GM12878 (cell line): ENCODE measurements at regions not wholly inside any gene's neighbourhood (a gene's known extent, or its start where the extent isn't known, plus 50 kb on each side); places are given as distances from the start of the nearest gene placed in this dataset.

Experiments used
- ATAC-seq: fragments of 200-7000 bp; cut with Tn5 transposase; 3 replicates; pipeline ENCODE4 v1.9.1; 2020; ENCODE audit warnings: mild to moderate bottlenecking, moderate library complexity
- BruUV-seq: library from RNA; stranded (reverse); fragments of 400-500 nt; replicated peaks from 2 replicates; lab custom pipeline; 2021; lab: Mats Ljungman, UMichigan
- CTCF ChIA-PET: fragments of 300-600 bp; sonication (Branson Sonifier 250); formaldehyde crosslinking; extraction: SDS; loops from one replicate; lab custom pipeline; 2021; ENCODE audit warnings: inconsistent platforms; lab: Yijun Ruan, JAX
- POLR2A ChIA-PET: fragments of 350-600 bp; formaldehyde crosslinking; extraction: SDS; loops from one replicate; lab custom pipeline; 2021; ENCODE audit warnings: inconsistent platforms; lab: Charles Lee
- RAD21 ChIA-PET: fragments of 300-600 bp; sonication (Branson Sonifier 250); formaldehyde crosslinking; loops from one replicate; lab custom pipeline; 2023; ENCODE audit warnings: antibody characterized with exemption; ENCODE audit not compliant: unreplicated experiment; lab: Charles Lee
- SMC1A ChIA-PET: fragments of 300-600 bp; sonication (Branson Sonifier 250); formaldehyde crosslinking; loops from one replicate; lab custom pipeline; 2023; ENCODE audit not compliant: unreplicated experiment, uncharacterized antibody; lab: Charles Lee
- DNase-seq: peaks from one replicate; pipeline ENCODE4 v3.0.0-alpha.2; 2011; ENCODE audit warnings: low read depth, low spot score
- FAIRE-seq: peaks from 3 replicates; lab custom pipeline; 2011; peaks lifted over from hg19 to GRCh38; lab: Jason Lieb, UNC
- H2AFZ ChIP-seq: 2 replicates; pipeline ENCODE4 v1.6.0; 2011; ENCODE audit warnings: low read depth, low read length, control low read depth; ENCODE audit not compliant: control insufficient read depth
- H3K27ac ChIP-seq: 2 replicates; pipeline ENCODE4 v1.5.1; 2011; ENCODE audit warnings: control low read depth; ENCODE audit not compliant: control insufficient read depth, insufficient read depth
- H3K27me3 ChIP-seq, 2 experiments: replicated peaks in 1 of 2; 2 replicates each; pipeline versions ENCODE4 v1.6.0 to v1.6.1; 2011; ENCODE audit warnings: low read length in 1 of 2; ENCODE audit not compliant: control insufficient read depth in 2 of 2, insufficient read depth in 2 of 2
- H3K36me3 ChIP-seq, 2 experiments: 2 replicates each; pipeline ENCODE4 v1.5.1; 2011; ENCODE audit warnings: low read length in 1 of 2; ENCODE audit not compliant: control insufficient read depth in 2 of 2, insufficient read depth in 2 of 2
- H3K4me1 ChIP-seq: 2 replicates; pipeline ENCODE4 v1.6.1; 2011; ENCODE audit warnings: mild to moderate bottlenecking, low read length, moderate library complexity, mixed read lengths; ENCODE audit not compliant: control insufficient read depth, insufficient read depth
- H3K4me2 ChIP-seq: 2 replicates; pipeline ENCODE4 v1.6.0; 2011; ENCODE audit warnings: control low read depth; ENCODE audit not compliant: control insufficient read depth, insufficient read depth
- H3K4me3 ChIP-seq: fragments of 200-600 bp; sonication (generic); 2 replicates; pipeline ENCODE4 v1.5.1; 2016
- H3K79me2 ChIP-seq: 2 replicates; pipeline ENCODE4 v1.6.0; 2011; ENCODE audit warnings: low read length; ENCODE audit not compliant: control insufficient read depth, insufficient read depth
- H3K9ac ChIP-seq: 2 replicates; pipeline ENCODE4 v1.8.0; 2011; ENCODE audit warnings: low read length, control low read depth, mixed read lengths; ENCODE audit not compliant: control insufficient read depth, insufficient read depth
- H3K9me3 ChIP-seq: replicated peaks from 3 replicates; pipeline ENCODE4 v1.5.1; 2011; ENCODE audit warnings: mild to moderate bottlenecking, low read length; ENCODE audit not compliant: control insufficient read depth, insufficient read depth
- H4K20me1 ChIP-seq: 2 replicates; pipeline ENCODE4 v1.6.0; 2011; ENCODE audit not compliant: control insufficient read depth, insufficient read depth
- CEBPB ChIP-seq, 2 experiments: fragments of 150-350 bp in 1 of 2; IDR thresholded peaks; 2 replicates each; pipeline ENCODE4 v1.6.1; 2012 to 2014; ENCODE audit warnings: low read depth in 2 of 2, low read length in 2 of 2, borderline replicate concordance in 1 of 2, inconsistent platforms in 1 of 2
- CHD2 ChIP-seq: IDR thresholded peaks from 2 replicates; pipeline ENCODE4 v1.6.1; 2011; ENCODE audit warnings: low read depth, low read length, improper control_type of control experiment, borderline replicate concordance
- CREB1 ChIP-seq: IDR thresholded peaks from 2 replicates; pipeline ENCODE4 v1.6.1; 2012; ENCODE audit warnings: low read depth, mild to moderate bottlenecking, inconsistent platforms
- FOXM1 ChIP-seq: IDR thresholded peaks from 2 replicates; pipeline ENCODE4 v1.6.1; 2012; ENCODE audit warnings: low read depth, mild to moderate bottlenecking, inconsistent platforms, low read length, moderate library complexity
- KAT2A ChIP-seq: conservative IDR thresholded peaks from 2 replicates; pipeline ENCODE4 v1.6.1; 2011; ENCODE audit warnings: low read depth, low read length; ENCODE audit not compliant: control insufficient read depth
- KDM1A ChIP-seq: fragments of 200-600 bp; sonication (generic); IDR thresholded peaks from 2 replicates; pipeline ENCODE4 v1.6.1; 2016; ENCODE audit warnings: borderline replicate concordance
- KLF5 ChIP-seq: fragments of 450-650 bp; IDR thresholded peaks from 2 replicates; pipeline ENCODE4 v1.6.1; 2014; ENCODE audit warnings: mild to moderate bottlenecking; ENCODE audit not compliant: partially characterized antibody
- MYB ChIP-seq: fragments of 150-350 bp; IDR thresholded peaks from 2 replicates; pipeline ENCODE4 v1.6.1; 2014; ENCODE audit warnings: mild to moderate bottlenecking, low read depth, low read length, borderline replicate concordance
- NFYB ChIP-seq: IDR thresholded peaks from 2 replicates; pipeline ENCODE4 v1.6.1; 2011; ENCODE audit warnings: low read depth, mild to moderate bottlenecking, low read length, improper control_type of control experiment, moderate library complexity; ENCODE audit not compliant: insufficient read depth
- NR2C1 ChIP-seq: fragments of 450-650 bp; IDR thresholded peaks from 2 replicates; pipeline ENCODE4 v1.6.1; 2017; ENCODE audit warnings: antibody characterized with exemption, mild to moderate bottlenecking, moderate library complexity
- SMARCA5 ChIP-seq: fragments of 450-650 bp; IDR thresholded peaks from 2 replicates; pipeline ENCODE4 v1.6.1; 2017; ENCODE audit warnings: mild to moderate bottlenecking
- SREBF2 ChIP-seq: IDR thresholded peaks from 2 replicates; pipeline ENCODE4 v1.6.1; 2012; ENCODE audit warnings: mild to moderate bottlenecking, low read length
- TCF7 ChIP-seq: IDR thresholded peaks from 2 replicates; pipeline ENCODE4 v1.6.1; 2014; ENCODE audit warnings: antibody characterized with exemption, borderline replicate concordance
- ZBED1 ChIP-seq: IDR thresholded peaks from 2 replicates; pipeline ENCODE4 v1.6.1; 2016; ENCODE audit warnings: borderline replicate concordance
- WGBS: methylation state at CpG from one replicate; pipeline ENCODE4 v1.1.6; 2016; ENCODE audit warnings: low lambda C conversion rate; ENCODE audit not compliant: insufficient replicate concordance, insufficient coverage; ENCODE audit errors: missing lambda C conversion rate; 5-methylcytosine and 5-hydroxymethylcytosine counted together
- in situ Hi-C: fragments of 300-500 bp; cut with MboI; formaldehyde crosslinking; loops from 9 replicates; pipeline ENCODE4 v1.14.3; 2018; ENCODE audit warnings: mixed read lengths
- intact Hi-C: fragments of 100-400 bp; cut with micrococcal nuclease; formaldehyde crosslinking; loops from one replicate; pipeline ENCODE4 v1.14.2; 2022; ENCODE audit not compliant: unreplicated experiment
- TF ChIP-seq, protein P1 (sequence below): IDR thresholded peaks from 2 replicates; pipeline ENCODE4 v1.6.1; 2012; ENCODE audit warnings: low read depth, low read length, improper control_type of control experiment
- TF ChIP-seq, protein P2 (sequence below): fragments of 450-650 bp; formaldehyde crosslinking; IDR thresholded peaks from 2 replicates; pipeline ENCODE4 v1.5.0; 2022; ENCODE audit warnings: mild to moderate bottlenecking, missing genetic modification characterization
- TF ChIP-seq, protein P3 (sequence below): IDR thresholded peaks from 2 replicates; pipeline ENCODE4 v1.6.1; 2011; ENCODE audit warnings: borderline replicate concordance, low read depth, mild to moderate bottlenecking, moderate library complexity, low read length; ENCODE audit not compliant: insufficient read depth, poor library complexity, severe bottlenecking

DNA sequence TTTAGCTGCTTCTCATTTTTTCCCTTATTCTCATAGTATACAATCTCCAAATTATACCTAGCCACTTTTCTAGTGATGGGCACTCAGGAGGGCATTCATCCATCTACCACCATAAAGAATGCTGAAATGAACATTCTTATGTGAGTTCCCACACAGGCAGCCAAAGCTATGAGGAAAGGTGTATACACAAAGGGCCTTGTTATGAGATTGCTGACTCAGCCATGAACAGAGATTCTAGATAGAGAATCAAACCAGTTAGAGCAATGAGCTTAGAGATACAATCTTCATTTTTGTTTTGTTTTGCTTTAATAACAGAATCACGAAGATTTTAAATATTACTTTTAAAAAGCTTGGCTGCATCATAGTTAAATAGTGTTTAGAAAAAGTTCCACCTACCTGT, 54.8 kb upstream of the TNKS2 start (continued):
- TF ChIP-seq, protein P1, sequence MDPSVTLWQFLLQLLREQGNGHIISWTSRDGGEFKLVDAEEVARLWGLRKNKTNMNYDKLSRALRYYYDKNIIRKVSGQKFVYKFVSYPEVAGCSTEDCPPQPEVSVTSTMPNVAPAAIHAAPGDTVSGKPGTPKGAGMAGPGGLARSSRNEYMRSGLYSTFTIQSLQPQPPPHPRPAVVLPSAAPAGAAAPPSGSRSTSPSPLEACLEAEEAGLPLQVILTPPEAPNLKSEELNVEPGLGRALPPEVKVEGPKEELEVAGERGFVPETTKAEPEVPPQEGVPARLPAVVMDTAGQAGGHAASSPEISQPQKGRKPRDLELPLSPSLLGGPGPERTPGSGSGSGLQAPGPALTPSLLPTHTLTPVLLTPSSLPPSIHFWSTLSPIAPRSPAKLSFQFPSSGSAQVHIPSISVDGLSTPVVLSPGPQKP: no peak
- TF ChIP-seq CREB1: no peak
- TF ChIP-seq CEBPB (IDR thresholded peaks at IDR 0.05; ENCODE audit: borderline replicate concordance in 1 of 2, low read depth in 2 of 2, low read length in 2 of 2): no peak
- TF ChIP-seq, all 136 proteins: peak for 0

DNA sequence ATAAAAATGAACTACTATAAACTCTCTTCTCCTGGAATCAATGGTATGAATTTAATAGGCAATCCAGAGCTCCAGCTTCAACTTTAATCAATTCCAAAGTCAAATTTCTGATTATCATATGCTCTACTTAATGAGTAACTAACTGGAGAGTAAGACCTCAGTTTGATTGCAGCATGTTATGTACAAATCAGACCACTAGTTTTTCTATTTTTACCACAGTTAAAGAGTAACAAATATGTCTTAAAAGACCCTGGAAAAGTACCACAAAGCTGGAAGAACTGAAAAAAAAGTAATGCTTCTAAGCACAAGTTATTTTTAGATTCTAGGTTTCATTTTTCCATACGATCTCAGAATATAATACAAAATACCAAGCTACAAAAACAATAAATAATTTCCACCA, 56.0 kb upstream of the TNKS2 start:
- Histone ChIP-seq H4K20me1 (no peaks in the 10 kb centered on the region), H3K9me3 (no peaks in the 10 kb centered on the region), H3K36me3 (no peaks in the 10 kb centered on the region), H3K79me2 (no peaks in the 10 kb centered on the region), H3K27me3 (no peaks in the 10 kb centered on the region; a peak in 3 of 4 replicates), H3K27ac (no peak overlapping the region), H3K4me3 (no peak overlapping the region), H3K9ac (no peak overlapping the region), H2AFZ (no peak overlapping the region), H3K4me1 (no peaks in the 10 kb centered on the region), H3K4me2 (no peak overlapping the region)
- ATAC-seq: no peak
- BruUV-seq: no TSS peak
- POLR2A ChIA-PET: no interaction called here
- CTCF ChIA-PET: interaction anchor here (1.0 kb wide), 1 partner anchor 13 kb away, joined by 3 read pairs; no protein-coding TSS in a partner anchor
- SMC1A ChIA-PET: interaction anchor here (1.8 kb wide), 1 partner anchor 108 kb away, joined by 4 read pairs; no protein-coding TSS in a partner anchor
- 5% methylated on average over 1 of the region's 1 CpG for WGBS
- intact Hi-C loops: no loop called here
- no peak for DNase-seq
- TF ChIP-seq KDM1A: no peak
- TF ChIP-seq SREBF2: no peak
- TF ChIP-seq, protein P2, sequence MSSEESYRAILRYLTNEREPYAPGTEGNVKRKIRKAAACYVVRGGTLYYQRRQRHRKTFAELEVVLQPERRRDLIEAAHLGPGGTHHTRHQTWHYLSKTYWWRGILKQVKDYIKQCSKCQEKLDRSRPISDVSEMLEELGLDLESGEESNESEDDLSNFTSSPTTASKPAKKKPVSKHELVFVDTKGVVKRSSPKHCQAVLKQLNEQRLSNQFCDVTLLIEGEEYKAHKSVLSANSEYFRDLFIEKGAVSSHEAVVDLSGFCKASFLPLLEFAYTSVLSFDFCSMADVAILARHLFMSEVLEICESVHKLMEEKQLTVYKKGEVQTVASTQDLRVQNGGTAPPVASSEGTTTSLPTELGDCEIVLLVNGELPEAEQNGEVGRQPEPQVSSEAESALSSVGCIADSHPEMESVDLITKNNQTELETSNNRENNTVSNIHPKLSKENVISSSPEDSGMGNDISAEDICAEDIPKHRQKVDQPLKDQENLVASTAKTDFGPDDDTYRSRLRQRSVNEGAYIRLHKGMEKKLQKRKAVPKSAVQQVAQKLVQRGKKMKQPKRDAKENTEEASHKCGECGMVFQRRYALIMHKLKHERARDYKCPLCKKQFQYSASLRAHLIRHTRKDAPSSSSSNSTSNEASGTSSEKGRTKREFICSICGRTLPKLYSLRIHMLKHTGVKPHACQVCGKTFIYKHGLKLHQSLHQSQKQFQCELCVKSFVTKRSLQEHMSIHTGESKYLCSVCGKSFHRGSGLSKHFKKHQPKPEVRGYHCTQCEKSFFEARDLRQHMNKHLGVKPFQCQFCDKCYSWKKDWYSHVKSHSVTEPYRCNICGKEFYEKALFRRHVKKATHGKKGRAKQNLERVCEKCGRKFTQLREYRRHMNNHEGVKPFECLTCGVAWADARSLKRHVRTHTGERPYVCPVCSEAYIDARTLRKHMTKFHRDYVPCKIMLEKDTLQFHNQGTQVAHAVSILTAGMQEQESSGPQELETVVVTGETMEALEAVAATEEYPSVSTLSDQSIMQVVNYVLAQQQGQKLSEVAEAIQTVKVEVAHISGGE (CRISPR knock-in tag): no peak
- TF ChIP-seq KAT2A: no peak
- no peak for TF ChIP-seq FOXM1
- TF ChIP-seq, protein P3, sequence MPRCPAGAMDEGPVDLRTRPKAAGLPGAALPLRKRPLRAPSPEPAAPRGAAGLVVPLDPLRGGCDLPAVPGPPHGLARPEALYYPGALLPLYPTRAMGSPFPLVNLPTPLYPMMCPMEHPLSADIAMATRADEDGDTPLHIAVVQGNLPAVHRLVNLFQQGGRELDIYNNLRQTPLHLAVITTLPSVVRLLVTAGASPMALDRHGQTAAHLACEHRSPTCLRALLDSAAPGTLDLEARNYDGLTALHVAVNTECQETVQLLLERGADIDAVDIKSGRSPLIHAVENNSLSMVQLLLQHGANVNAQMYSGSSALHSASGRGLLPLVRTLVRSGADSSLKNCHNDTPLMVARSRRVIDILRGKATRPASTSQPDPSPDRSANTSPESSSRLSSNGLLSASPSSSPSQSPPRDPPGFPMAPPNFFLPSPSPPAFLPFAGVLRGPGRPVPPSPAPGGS: no peak
- TF ChIP-seq CHD2: no peak
- TF ChIP-seq NFYB: no peak
- TF ChIP-seq MYB: no peak
- no peak for TF ChIP-seq ZBED1
- TF ChIP-seq NR2C1: no peak
- no peak for TF ChIP-seq KLF5
- TF ChIP-seq TCF7: no peak
- no peak for TF ChIP-seq SMARCA5
- RAD21 ChIA-PET: no interaction called here
- no peak for FAIRE-seq
- in situ Hi-C loops: no loop called here
